Esophagus (tissue), 2 donors: ENCODE measurements at regions not wholly inside any gene's neighbourhood (a gene's known extent, or its start where the extent isn't known, plus 50 kb on each side); places are given as distances from the start of the nearest gene placed in this dataset.

ENCODE experiments used
- H3K27ac ChIP-seq, 2 donors: one replicate each; pipeline ENCODE4 v1.5.1; 2013; ENCODE audit warnings: low read depth in 2 of 2, mild to moderate bottlenecking in 2 of 2, inconsistent platforms in 1 of 2, low read length in 1 of 2, moderate library complexity in 1 of 2
- H3K27me3 ChIP-seq, 2 donors: one replicate each; pipeline ENCODE4 v1.6.1; 2013; ENCODE audit warnings: low read length in 2 of 2, control low read depth in 1 of 2, mild to moderate bottlenecking in 1 of 2; ENCODE audit not compliant: insufficient read depth in 2 of 2, control insufficient read depth in 1 of 2
- H3K36me3 ChIP-seq, 2 donors: one replicate each; pipeline ENCODE4 v1.6.1; 2013; ENCODE audit warnings: low read length in 1 of 2; ENCODE audit not compliant: control insufficient read depth in 2 of 2, insufficient read depth in 2 of 2
- H3K4me1 ChIP-seq, 2 donors: one replicate each; pipeline ENCODE4 v1.6.1; 2013; ENCODE audit warnings: low read length in 1 of 2; ENCODE audit not compliant: control insufficient read depth in 2 of 2, insufficient read depth in 2 of 2
- H3K4me3 ChIP-seq, 2 donors: one replicate each; pipeline ENCODE4 v1.5.1; 2013; ENCODE audit warnings: low read length in 2 of 2, mild to moderate bottlenecking in 2 of 2, low read depth in 1 of 2, moderate library complexity in 1 of 2
- H3K9me3 ChIP-seq, 2 donors: one replicate each; pipeline ENCODE4 v1.6.1; 2013; ENCODE audit warnings: mild to moderate bottlenecking in 2 of 2, low read depth in 1 of 2, low read length in 1 of 2, moderate library complexity in 1 of 2; ENCODE audit not compliant: control insufficient read depth in 2 of 2, insufficient read depth in 1 of 2
- WGBS, 2 donors: extraction: QIAGEN DNeasy Blood & Tissue Kit; methylation state at CpG; one replicate each; pipeline ENCODE4 v1.1.7; 2013; 5-methylcytosine and 5-hydroxymethylcytosine counted together
- donor health status: healthy with polysubstance abuse.
- donor health status: Bipolar disorder and iron deficiency.

GRCh38 chr20:7622399-7622961, 317.8 kb downstream of the HAO1 start:
- Histone ChIP-seq H3K4me3 (no peak overlapping the region), H3K27ac (no peak overlapping the region), H3K27me3 (no peaks in the 10 kb centered on the region), H3K4me1 (no peaks in the 10 kb centered on the region), H3K9me3 (peaks cover 4 to 5% of the 10 kb centered on the region in 2 donors), H3K36me3 (no peaks in the 10 kb centered on the region)
- WGBS, 2 donors: 89% methylated on average over 28 of the region's 28 CpGs

- Histone ChIP-seq H3K27ac (no peak overlapping the region), H3K36me3 (no peaks in the 10 kb centered on the region), H3K27me3 (no peaks in the 10 kb centered on the region), H3K4me1 (no peaks in the 10 kb centered on the region), H3K4me3 (no peak overlapping the region), H3K9me3 (peaks cover 4 to 5% of the 10 kb centered on the region in 2 donors)
- WGBS, 2 donors: 53 to 73% methylated on average over 5 of the region's 5 CpGs
Measured at GRCh38 chr20:7624886-7625285, 315.4 kb downstream of the HAO1 start.

GRCh38 chr20:7627734-7628663, 312.3 kb downstream of the HAO1 start:
- Histone ChIP-seq H3K27ac (no peak overlapping the region), H3K4me1 (no peaks in the 10 kb centered on the region), H3K9me3 (peaks cover 0 to 2% of the 10 kb centered on the region in 2 donors), H3K36me3 (no peaks in the 10 kb centered on the region), H3K27me3 (no peaks in the 10 kb centered on the region), H3K4me3 (no peak overlapping the region)
- 59 to 61% methylated on average over 5 of the region's 5 CpGs for WGBS, 2 donors

GRCh38 chr20:7629880-7630279, 310.4 kb downstream of the HAO1 start:
- H3K27ac ChIP-seq: no peak overlapping the region
- peaks cover 0 to 2% of the 10 kb centered on the region in 2 donors for H3K9me3 ChIP-seq
- no peaks in the 10 kb centered on the region for H3K36me3 ChIP-seq
- no peaks in the 10 kb centered on the region for H3K27me3 ChIP-seq
- H3K4me3 ChIP-seq: no peak overlapping the region
- no peaks in the 10 kb centered on the region for H3K4me1 ChIP-seq
- WGBS, 2 donors: 32 to 52% methylated on average over 1 of the region's 1 CpG

GRCh38 chr20:7637184-7637583, 303.1 kb downstream of the HAO1 start:
- Histone ChIP-seq H3K4me3 (no peak overlapping the region), H3K27me3 (no peaks in the 10 kb centered on the region), H3K9me3 (no peaks in the 10 kb centered on the region), H3K27ac (no peak overlapping the region), H3K4me1 (no peaks in the 10 kb centered on the region), H3K36me3 (no peaks in the 10 kb centered on the region)

- WGBS, 2 donors: 47 to 55% methylated on average over 6 of the region's 6 CpGs
- H3K4me1 ChIP-seq: no peaks in the 10 kb centered on the region
- H3K27ac ChIP-seq: no peak overlapping the region
- H3K9me3 ChIP-seq: peaks cover 4 to 13% of the 10 kb centered on the region in 2 donors
- no peaks in the 10 kb centered on the region for H3K27me3 ChIP-seq
- no peak overlapping the region for H3K4me3 ChIP-seq
- H3K36me3 ChIP-seq: no peaks in the 10 kb centered on the region
Measured at GRCh38 chr20:7650086-7650879, 290.0 kb downstream of the HAO1 start.

DNA sequence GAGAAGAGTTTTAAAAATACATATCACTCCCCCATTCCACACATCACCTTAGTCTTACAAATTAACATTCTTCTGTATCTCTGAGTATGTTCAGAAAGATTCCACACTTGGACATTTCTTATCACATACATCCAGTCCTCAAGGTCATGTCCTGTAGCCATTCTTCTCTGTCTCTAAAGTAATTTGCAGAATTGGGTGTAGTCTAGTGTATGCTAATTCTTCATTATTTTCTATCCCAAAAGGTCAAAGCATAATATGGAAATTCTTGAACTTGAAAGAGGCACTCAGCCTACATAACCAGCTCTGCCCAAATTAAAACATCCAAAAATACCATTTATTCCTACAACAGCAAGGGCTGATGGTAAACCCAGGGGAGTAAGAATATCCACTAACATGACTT, 286.0 kb downstream of the HAO1 start:
- no peaks in the 10 kb centered on the region for H3K36me3 ChIP-seq
- H3K4me1 ChIP-seq: no peaks in the 10 kb centered on the region
- no peaks in the 10 kb centered on the region for H3K27me3 ChIP-seq
- H3K27ac ChIP-seq: no peak overlapping the region
- H3K9me3 ChIP-seq: no peaks in the 10 kb centered on the region
- no peak overlapping the region for H3K4me3 ChIP-seq

- no peaks in the 10 kb centered on the region for H3K4me1 ChIP-seq
- H3K9me3 ChIP-seq: no peaks in the 10 kb centered on the region
- WGBS, 2 donors: 68 to 74% methylated on average over 4 of the region's 4 CpGs
- H3K27me3 ChIP-seq: no peaks in the 10 kb centered on the region
- H3K36me3 ChIP-seq: no peaks in the 10 kb centered on the region
- H3K4me3 ChIP-seq: no peak overlapping the region
- no peak overlapping the region for H3K27ac ChIP-seq
Measured at GRCh38 chr20:7656687-7657467, 283.4 kb downstream of the HAO1 start.

DNA sequence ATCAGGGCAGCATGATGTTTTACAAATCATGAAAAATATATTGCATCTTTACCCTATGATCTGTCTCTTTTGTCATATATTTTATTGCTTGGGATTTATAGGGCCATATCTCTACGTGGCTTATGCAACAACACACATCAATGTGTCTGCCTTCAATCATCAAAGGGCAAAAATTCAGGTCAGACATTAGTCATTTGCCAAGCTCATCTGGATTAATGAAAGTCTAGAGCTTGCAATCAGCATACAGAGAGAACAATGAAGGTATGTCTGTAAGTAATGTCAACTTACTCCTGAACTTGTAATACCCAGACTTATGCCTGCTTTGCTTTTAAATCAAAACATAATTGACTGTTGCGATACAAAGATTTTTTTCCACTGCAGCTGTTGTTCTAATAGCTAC, 282.7 kb downstream of the HAO1 start:
- Histone ChIP-seq H3K4me1 (no peaks in the 10 kb centered on the region), H3K4me3 (no peak overlapping the region)
- 64 to 76% methylated on average over 2 of the region's 2 CpGs for WGBS, 2 donors

More for the DNA sequence above, 282.7 kb downstream of the HAO1 start:
- H3K27ac ChIP-seq: no peak overlapping the region
- H3K9me3 ChIP-seq: no peaks in the 10 kb centered on the region
- no peaks in the 10 kb centered on the region for H3K27me3 ChIP-seq
- no peaks in the 10 kb centered on the region for H3K36me3 ChIP-seq
